ENCODE measurements at regions not wholly inside any gene's neighbourhood (a gene's known extent, or its start where the extent isn't known, plus 50 kb on each side); places are given as distances from the start of the nearest gene placed in this dataset.

DNA sequence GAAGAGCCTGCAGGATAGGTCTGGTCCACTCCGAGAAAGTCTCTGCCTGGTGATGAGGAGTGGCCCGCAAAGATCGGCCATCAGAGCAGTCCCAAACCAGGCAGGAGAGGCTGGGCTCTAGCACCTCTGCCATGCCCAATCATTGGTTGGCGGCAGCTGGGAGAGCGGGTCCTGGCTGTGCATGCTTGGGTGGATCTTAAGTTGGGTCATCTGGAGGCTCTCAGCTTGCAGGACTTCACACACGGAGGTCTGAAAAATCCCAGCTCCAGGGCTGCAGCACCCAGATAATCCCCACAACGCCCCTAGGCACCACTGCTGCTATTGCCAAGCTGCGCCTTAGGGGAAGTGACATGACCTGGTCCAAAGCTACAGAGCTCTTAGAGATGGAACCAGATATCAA, 766.7 kb upstream of the TBX3 start:
- peak overlapping the region; percentile 97 for H3K27ac Mint-ChIP-seq
- H3K4me1 Mint-ChIP-seq = peaks cover 53% of the 10 kb centered on the region
- H3K36me3 Mint-ChIP-seq = no peaks in the 10 kb centered on the region
- TF ChIP-seq, protein P1, sequence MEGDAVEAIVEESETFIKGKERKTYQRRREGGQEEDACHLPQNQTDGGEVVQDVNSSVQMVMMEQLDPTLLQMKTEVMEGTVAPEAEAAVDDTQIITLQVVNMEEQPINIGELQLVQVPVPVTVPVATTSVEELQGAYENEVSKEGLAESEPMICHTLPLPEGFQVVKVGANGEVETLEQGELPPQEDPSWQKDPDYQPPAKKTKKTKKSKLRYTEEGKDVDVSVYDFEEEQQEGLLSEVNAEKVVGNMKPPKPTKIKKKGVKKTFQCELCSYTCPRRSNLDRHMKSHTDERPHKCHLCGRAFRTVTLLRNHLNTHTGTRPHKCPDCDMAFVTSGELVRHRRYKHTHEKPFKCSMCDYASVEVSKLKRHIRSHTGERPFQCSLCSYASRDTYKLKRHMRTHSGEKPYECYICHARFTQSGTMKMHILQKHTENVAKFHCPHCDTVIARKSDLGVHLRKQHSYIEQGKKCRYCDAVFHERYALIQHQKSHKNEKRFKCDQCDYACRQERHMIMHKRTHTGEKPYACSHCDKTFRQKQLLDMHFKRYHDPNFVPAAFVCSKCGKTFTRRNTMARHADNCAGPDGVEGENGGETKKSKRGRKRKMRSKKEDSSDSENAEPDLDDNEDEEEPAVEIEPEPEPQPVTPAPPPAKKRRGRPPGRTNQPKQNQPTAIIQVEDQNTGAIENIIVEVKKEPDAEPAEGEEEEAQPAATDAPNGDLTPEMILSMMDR (IDR thresholded peaks at IDR 0.05; ENCODE audit: unreplicated experiment) = no peak
- H3K9me3 Mint-ChIP-seq = no peaks in the 10 kb centered on the region
- H3K4me3 Mint-ChIP-seq = no peak overlapping the region
- DNase-seq (ENCODE audit: low spot score in 2 of 2, unreplicated experiment in 2 of 2) = no peak
- no peaks in the 10 kb centered on the region for H3K27me3 Mint-ChIP-seq (ENCODE audit: low read depth)

DNA sequence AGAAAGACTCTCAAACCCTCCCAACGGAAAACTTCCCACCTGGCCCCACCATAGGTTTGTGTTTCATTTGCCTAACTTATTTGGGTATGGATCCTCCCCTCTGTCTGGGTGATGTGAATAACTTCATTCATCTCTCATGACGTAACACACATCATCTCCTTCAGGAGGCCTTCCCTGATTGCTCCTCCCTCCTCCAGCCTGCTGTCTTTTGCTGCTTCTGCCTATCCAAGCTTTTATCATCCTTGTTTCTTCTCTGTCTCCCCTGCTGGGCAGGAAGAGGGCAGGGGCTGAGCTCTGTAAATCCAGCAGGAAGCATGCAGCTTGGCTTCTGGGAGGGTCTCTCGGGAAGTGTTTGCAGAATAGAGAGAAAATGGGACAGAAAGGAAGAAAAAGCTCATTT, 766.0 kb upstream of the TBX3 start:
- no peaks in the 10 kb centered on the region for H3K36me3 Mint-ChIP-seq
- TF ChIP-seq, protein P1 (IDR thresholded peaks at IDR 0.05; ENCODE audit: unreplicated experiment) = no peak
- DNase-seq (ENCODE audit: low spot score in 2 of 2, unreplicated experiment in 2 of 2) = no peak
- H3K4me1 Mint-ChIP-seq = peaks cover 47% of the 10 kb centered on the region
- no peak overlapping the region for H3K4me3 Mint-ChIP-seq
- peak overlapping the region; percentile 97 for H3K27ac Mint-ChIP-seq
- H3K9me3 Mint-ChIP-seq = no peaks in the 10 kb centered on the region
- H3K27me3 Mint-ChIP-seq (ENCODE audit: low read depth) = no peaks in the 10 kb centered on the region

DNA sequence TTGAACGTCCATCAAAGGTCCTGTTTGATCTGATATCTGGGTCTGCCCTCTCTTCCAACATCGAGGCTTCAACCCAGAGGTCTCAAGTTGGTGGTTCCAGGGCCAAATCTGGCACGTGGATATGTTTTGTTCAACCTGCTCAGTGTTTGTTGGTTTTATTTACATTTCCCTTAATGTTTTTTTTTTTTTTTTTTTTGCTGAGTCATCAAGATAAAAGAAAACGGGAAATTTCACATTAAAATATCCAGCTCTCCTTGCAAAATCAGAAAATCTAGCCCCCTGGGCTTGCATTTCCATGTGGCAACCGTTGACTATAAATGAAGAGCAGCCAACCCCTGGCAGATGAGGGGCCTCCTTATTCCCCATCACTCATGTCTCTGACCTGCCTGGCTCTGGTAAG, 765.6 kb upstream of the TBX3 start:
- H3K4me1 Mint-ChIP-seq = peaks cover 44% of the 10 kb centered on the region
- H3K36me3 Mint-ChIP-seq = no peaks in the 10 kb centered on the region
- no peaks in the 10 kb centered on the region for H3K9me3 Mint-ChIP-seq
- H3K4me3 Mint-ChIP-seq = no peak overlapping the region
- H3K27me3 Mint-ChIP-seq (ENCODE audit: low read depth) = no peaks in the 10 kb centered on the region
- TF ChIP-seq, protein P1 (IDR thresholded peaks at IDR 0.05; ENCODE audit: unreplicated experiment) = no peak
- DNase-seq (ENCODE audit: low spot score in 2 of 2, unreplicated experiment in 2 of 2) = no peak
- peak overlapping the region; percentile 97 for H3K27ac Mint-ChIP-seq

DNA sequence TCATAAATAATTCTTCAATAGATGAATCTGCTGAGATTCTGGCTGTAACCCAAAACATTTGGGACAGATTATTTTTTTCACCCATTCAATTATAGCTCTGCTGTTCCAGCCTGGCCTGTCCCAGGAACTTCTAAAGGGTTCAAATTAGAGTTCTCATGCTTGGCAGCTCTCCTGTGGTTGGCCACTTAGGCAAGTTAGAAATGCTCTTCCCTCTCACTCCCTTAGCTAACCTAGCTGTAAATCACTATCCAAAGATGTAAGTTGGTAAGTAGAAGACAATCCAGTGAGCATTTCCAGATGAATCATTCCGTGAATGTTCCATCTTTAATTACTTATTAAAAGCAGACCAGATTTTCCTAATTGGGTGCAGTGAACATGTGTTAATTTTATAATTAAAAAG, 760.4 kb upstream of the TBX3 start:
- Mint-ChIP-seq H3K9me3 (no peaks in the 10 kb centered on the region), H3K27me3 (ENCODE audit: low read depth) (no peaks in the 10 kb centered on the region), H3K4me1 (peaks cover 28% of the 10 kb centered on the region), H3K27ac (no peak overlapping the region), H3K4me3 (no peak overlapping the region), H3K36me3 (no peaks in the 10 kb centered on the region)
- no peak for DNase-seq (ENCODE audit: low spot score in 2 of 2, unreplicated experiment in 2 of 2)
- TF ChIP-seq, protein P1 (IDR thresholded peaks at IDR 0.05; ENCODE audit: unreplicated experiment) = no peak

DNA sequence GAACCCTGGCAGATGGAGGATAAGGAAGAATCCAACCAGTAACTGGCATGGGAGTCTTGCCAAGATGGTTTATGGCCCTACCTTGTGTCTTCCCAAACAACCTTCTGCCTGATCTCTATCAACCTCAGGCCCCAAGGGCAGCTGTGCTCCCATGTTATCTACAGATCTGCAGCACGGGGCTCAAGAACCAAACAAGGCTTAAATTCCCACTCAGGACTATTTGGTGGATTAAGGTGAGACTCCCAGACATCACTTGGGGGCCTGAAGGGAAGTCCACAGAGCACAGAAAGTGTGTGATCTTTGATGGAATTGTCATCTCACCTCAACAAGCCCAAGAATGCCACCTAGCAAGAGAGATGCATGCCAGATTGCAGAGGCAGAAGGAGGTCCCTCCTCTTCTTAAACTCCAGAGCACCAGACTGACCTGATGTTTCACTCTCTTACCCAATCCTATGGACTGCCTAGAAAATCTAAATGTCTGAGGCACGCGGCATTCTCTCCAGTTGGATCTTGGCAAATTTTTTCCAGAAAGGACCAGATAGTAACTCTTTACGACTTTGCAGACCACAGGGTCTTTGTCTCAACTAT, 759.5 kb upstream of the TBX3 start:
- TF ChIP-seq, protein P1 (IDR thresholded peaks at IDR 0.05; ENCODE audit: unreplicated experiment) = no peak
- DNase-seq (ENCODE audit: low spot score in 2 of 2, unreplicated experiment in 2 of 2) = no peak
- Mint-ChIP-seq H3K27ac (no peak overlapping the region), H3K4me1 (peaks cover 21% of the 10 kb centered on the region), H3K4me3 (no peak overlapping the region), H3K36me3 (no peaks in the 10 kb centered on the region), H3K9me3 (peaks cover under 1% of the 10 kb centered on the region), H3K27me3 (ENCODE audit: low read depth) (no peaks in the 10 kb centered on the region)

DNA sequence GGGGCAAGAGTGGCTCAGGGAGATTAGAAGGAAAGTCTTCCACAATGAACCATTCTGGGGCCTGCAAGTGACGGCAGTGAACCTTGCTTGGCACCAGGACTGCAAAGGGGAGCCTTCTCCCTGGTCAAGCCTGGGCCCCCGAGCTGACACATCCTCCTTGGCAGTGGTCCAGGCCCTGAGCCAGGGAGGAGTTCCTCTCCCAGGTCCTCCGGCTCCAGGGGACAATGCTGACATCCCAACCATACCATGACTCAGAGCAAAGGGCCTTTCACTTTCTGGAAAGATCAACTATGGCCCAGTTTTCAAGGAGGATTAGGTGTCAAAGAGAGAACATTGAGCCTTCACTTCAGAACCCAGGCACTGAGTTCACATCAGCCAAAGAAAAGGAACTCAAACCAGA, 756.5 kb upstream of the TBX3 start:
- no peak overlapping the region for H3K4me3 Mint-ChIP-seq
- peak overlapping the region; percentile 1 for H3K27ac Mint-ChIP-seq
- TF ChIP-seq, protein P1 (IDR thresholded peaks at IDR 0.05; ENCODE audit: unreplicated experiment) = no peak
- H3K36me3 Mint-ChIP-seq = no peaks in the 10 kb centered on the region
- no peak for DNase-seq (ENCODE audit: low spot score in 2 of 2, unreplicated experiment in 2 of 2)
- H3K4me1 Mint-ChIP-seq = peaks cover 27% of the 10 kb centered on the region
- peaks cover 3% of the 10 kb centered on the region for H3K9me3 Mint-ChIP-seq
- H3K27me3 Mint-ChIP-seq (ENCODE audit: low read depth) = no peaks in the 10 kb centered on the region
